ENCODE measurements at regions not wholly inside any gene's neighbourhood (a gene's known extent, or its start where the extent isn't known, plus 50 kb on each side); places are given as distances from the start of the nearest gene placed in this dataset.

DNA sequence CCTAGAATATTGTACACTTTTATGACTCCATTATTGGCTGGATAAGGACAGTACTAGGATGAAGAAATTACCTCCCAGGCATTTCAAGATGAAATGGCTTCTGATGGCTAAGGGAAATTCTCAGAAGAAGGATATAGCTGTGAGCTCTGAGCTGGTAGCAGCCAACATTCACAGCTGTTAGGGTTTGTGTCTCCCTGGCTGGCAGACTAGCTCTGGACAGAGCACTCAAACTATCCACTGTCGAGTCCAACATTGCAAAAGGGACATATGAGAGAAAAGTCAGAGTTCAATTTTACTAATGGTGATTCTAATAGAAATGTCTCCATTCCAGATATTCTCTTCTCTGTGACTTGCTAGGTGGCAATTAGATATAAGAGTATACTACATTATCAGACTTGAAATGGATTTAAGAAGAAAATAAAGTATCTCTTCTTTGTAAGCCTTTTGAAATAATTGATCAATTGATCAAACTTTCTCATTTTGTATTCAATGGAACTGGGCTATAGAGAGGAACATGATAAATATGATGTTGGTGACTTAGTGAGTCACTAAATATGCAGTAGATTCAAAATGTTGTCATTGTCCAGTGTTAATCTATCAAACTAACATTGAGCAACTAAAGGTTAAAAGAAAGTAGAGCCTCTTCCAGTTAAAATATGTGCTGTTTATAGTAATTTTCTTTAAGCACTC, 1920.3 kb downstream of the SUCLG1 start:
- no peak for DNase-seq

DNA sequence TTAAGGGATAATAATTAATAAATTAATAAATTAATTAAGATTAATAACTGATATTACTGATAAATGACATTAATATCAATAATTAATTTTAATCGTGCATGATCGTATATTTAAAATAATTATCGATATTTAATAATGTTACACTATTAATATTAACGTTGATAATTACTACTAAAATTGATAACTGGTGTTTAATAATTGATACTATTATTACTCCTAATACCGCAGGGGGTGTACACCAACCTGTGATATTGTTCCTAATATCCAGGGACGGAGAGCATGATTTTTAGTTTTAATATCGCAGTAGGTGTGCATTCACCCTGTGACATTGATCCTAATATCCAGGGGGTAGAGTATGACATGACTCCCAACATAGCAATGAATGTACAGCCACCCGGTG, 1930.8 kb downstream of the SUCLG1 start:
- no peak for DNase-seq

DNA sequence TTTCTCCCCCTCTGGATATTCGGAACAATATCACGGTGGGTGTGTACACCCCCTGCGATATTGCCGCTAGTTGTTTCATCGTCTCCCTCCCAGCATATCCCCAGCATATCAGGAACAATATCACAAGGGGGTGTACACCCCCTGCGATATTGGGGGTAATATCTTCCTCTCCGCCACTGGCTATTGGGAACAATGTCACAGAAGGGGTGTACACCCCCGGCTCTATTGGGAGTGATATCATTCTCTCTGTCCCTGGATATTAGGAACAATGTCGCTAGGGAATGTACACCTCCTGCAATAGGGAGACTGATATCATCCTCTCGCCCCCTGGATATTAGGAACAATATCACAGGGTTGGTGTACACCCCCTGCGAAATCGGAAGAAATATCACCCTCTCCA, 1932.0 kb downstream of the SUCLG1 start:
- DNase-seq, result no peak

DNA sequence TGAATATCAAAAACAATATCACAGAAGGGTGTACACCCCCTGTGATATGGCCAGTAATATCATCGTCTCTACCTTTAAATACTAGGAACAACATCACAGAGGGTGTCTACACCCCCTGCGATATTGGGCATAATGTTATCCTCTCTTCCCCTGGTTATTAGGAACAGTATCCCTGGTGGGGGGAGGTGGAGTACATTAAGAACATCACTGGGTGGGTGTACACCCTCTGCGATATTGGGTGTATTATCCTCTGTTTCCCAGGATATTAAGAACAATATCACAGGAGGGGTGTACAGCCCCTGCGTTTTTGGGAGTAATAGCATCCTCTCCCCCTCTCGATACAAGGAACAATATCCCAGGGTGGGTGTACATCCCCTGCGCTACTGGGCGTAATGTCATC, 1932.8 kb downstream of the SUCLG1 start:
- DNase-seq, result no peak

DNA sequence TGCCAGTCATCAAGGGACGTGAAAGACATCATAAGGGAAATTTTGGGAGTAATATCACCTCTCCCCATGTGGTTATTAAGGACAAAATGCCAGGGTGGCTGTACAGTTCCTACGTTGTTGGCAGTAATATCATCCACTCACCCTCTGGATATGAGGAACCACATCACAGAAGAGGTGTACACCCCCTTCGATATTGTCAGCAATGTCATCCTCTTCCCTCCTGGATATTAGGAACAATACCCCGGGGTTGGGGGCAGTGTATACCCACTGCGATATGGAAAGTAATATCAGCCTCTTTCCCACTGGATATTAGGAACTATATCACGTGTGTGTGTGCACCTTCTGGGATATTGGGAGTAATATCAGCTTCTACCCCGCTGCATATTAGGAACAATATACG, 1933.3 kb downstream of the SUCLG1 start:
- no peak for DNase-seq

DNA sequence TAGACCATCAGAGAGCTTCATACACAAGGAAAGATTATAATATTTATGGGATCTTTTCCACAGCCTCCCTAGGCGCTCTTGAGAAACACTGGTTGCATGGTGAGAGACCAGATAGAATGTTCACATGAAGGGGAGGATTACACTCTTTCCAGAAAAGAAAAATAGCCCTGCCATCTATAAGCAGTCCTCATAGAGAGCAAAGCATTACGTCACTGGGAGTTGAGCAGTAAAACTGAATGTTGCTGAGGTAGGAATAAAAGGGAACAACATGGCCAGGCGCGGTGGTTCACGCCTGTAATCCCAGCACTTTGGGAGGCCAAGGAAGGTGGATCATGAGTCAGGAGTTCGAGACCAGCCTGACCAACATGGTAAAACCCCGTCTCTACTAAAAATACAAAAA, 1934.3 kb downstream of the SUCLG1 start:
- no peak for DNase-seq

DNA sequence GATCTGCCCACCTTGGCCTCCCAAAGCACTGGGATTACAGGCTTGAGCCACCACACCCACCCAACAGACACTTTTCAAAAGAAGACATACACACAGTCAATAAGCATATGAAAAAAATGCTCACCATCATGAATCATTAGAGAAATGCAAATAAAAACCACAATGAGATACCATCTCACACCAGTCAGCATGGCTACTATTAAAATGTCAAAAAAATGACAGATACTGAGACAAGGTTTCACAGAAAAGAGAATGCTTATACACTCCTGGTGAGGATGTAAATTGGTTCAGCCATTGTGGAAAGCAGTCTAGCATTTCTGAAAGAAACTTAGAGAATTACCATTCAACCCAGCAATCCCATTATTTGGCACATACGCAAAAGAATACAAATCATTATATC, 1947.2 kb downstream of the SUCLG1 start:
- no peak for DNase-seq

DNA sequence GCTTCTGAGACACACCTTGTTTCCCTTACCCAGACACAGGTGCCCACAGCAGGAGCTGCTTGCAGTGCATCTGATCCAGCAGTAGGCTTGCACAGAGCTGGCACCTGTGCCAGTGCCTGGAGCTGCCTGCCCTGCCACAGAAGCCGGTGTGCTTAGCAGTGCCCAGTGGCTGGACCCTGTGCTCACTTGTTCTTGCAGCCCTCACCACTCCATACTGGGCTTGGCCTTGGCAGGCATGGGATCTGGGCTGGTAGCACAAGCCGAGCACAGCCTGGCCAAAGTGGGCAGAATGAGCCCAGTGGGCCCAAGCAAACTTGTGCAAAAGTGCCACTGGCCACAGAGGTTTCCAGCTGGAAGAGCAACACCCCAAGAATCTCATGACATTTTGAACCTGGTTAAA, 1950.4 kb downstream of the SUCLG1 start:
- no peak for DNase-seq

DNA sequence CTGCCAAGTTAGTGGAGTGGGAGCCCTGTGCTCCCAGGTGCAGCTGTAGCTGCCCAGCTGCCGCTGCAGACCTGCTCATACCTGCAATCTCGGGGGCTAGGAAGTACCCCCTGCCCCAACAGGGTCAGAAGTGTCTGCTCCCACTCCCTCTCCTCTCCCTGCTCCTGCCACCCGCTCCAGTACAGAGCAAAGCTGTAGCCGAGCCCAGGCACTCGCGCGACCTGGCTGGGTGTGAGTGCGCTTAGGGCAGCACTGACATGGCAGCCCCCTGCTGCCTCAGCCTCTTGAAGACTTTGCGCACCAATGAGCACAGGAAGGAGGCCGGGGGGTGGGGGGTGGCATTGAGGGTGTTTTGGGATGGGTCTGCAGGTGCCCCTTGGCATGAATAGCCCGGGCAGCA, 1951.4 kb downstream of the SUCLG1 start:
- no peak for DNase-seq

DNA sequence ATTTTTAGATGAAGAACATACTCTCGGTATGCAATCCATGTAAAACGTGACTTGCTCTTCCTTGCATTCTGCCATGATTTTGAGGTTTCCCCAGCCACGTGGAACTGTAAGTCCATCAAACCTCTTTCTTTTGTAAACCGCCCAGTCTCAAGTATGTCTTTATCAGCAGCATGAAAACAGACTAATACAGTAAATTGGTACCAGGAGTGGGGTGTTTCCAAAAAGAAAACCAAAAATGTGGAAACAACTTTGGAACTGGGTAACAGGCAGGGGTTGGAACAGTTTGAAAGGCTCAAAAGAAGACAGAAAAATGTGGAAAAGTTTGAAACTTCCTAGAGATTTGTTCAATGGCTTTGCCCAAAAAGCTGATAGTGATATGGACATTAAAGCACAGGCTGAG, 1957.9 kb downstream of the SUCLG1 start:
- no peak for DNase-seq

DNA sequence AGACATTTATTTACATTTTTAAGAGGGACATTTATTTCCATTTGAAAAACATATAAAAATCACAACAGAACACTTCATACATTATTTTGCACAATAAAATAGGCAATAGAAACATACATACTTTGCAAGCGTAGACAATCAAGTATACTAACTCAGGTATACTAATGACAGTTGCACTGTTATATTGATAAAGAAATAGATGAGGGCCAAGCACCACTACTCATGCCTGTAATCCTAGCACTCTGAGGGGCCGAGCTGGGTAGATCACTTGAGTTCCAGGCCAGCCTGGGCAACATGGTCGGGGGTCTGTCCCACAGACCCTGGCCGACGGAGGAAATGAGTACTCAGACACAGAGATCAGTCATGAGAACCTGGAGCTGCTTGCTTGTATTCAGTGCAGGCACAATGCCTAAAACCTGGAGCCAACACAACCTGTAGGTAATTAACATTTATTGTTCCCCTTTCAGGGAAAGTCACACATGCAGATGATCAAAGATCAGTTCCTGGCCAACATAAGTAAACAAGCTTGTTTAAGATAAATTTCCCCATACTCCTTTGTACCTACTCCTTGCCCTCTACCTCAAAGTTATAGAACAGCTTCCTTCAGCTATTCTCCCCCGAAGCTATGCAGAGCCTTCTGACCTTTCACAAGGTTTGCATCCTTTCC, 1960.2 kb downstream of the SUCLG1 start:
- DNase-seq, result no peak

DNA sequence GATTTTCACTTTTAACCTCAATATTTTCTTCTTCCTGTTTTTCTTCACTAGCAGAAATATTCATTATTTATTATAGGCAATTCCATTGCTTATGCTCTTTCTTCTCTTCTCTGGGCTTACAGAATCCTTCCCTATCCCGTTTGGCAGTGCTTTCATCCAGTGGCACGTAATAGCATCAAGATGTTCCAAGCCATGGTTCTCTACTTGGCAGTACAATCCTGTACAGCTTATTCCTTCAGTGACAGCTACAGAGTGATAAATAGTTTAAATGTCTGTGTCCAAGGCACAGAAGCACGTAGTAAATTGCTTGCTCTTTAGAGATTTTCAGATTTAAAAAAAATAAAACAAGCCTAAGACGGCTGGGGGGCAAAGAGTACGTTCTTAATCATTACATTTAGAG, 1964.3 kb downstream of the SUCLG1 start:
- DNase-seq, result no peak

DNA sequence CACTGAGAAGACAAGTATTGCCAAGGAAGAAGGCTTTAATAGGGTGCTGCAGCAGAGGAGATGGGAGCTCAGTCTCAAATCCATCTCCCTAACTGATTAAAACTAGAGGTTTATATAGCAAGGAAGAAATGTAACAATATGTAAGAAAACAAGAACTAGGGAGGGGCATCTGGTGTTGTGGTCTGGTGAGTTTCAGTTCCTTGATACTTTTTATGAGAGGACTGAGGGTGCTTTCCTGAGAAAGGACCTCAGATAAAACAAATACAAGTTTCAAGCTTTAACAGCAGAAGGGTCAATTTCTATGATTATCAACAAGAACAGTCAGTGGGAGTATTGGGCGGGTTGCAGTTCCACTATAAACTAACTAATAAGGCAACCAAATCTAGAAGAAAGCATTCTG, 1967.5 kb downstream of the SUCLG1 start:
- no peak for DNase-seq

DNA sequence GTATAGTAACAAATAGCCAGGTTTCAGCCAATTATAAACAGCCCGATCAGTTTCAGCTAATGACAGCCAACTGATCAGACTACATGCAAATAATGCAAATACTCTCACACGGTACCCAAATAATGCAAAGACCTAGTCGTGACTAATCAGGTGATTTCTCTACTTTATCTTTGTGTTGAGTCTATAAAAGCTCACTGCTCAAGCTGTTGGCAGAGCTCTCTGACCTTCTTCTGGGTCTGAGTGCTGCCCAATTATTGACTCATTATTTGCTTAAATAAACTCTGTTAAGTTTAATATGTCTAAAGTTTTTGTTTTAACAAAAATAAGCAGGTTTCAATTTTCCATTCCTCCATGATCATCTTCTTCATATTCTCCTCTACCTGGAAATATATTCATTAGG, 1971.7 kb downstream of the SUCLG1 start:
- no peak for DNase-seq

DNA sequence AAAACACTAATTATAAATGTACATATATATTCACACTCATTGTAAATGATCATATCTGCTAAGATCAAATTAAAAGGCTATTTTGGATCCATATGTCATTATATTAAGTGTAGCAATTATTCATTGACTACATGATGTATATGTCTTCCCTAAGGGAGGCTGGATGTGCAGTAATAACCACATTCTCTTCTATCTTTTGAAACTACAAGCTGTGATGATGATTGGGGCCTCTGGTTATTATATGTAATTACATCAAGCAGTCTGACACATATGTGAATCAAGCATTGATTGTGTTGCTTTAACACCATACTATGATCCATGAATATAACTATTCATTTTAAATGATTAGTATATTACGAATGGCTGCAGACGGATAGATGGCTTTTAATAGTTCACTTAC, 1973.4 kb downstream of the SUCLG1 start:
- no peak for DNase-seq

DNA sequence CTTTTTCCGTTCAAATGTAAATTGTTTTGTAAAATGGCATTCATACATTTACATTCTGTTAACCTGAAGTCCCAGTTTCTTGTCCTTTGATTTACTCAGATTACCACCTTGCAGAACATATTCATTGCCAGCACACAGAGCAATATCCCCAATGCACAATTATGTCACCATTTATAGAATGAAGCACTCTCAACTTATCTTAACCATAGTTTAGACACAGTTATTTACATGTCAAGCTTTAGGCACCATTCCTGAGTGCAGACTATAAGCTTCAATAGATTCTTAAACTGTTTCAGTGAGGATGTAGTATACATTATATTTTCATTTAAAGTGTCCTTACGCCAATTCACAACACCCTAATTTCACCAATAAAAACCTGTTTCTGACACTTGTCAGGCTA, 1977.9 kb downstream of the SUCLG1 start:
- DNase-seq, result no peak

DNA sequence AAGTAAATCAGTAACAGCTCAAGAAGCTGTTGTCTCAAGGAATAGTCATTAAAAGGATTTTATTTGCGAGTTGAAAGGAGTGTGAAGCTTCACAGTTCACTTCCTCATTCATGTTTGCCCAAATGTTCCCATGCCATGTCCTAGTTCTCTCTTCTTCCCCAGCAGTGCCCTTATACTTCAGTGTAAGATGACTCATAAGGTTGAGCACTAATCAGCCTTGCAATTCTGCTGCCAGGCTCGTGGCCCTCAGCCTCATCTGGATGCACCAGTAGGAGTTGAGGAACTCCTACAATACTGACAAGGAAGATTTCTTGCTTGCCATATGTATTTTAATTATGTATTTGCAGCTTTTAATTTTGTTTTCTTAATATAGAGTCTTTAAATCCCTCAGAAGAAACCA, 1980.4 kb downstream of the SUCLG1 start:
- DNase-seq, result no peak

DNA sequence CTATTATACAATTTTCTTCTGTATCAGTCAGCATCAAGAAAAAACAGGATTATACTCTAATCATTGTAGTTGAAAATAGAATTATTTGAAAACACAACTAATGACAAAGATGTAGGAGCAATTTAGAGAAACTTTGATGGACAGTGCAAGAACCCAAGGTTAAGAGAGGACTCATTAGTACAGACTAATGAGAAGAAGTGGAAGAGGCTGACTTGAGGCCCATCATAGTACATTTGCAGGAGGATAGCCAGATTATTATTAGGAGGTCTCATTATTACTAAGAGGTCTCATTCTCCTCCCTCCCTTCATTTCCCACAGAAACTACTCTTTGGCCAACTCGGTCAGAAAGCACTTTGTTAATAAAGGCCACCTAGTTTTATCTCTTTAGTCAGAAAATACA, 1983.0 kb downstream of the SUCLG1 start:
- DNase-seq, result no peak

DNA sequence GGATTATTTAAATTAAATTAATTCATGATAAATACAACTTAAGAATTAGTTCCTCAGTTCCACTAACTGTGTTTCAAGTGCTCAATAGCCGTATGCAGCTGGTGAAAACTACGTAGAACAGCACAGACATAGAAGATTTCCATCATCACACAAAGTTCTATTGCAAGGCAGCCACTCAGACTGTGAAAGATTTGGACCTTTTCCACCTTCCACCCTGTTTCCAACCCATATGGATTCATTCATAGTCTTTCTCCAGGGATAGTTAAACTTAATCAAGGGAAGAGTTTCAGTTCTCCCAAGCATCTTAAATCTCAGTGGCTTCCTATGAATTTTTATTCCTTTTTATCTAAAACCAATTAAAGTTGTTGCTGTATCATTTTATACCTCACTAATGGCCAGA, 2030.8 kb downstream of the SUCLG1 start:
- DNase-seq, result no peak

DNA sequence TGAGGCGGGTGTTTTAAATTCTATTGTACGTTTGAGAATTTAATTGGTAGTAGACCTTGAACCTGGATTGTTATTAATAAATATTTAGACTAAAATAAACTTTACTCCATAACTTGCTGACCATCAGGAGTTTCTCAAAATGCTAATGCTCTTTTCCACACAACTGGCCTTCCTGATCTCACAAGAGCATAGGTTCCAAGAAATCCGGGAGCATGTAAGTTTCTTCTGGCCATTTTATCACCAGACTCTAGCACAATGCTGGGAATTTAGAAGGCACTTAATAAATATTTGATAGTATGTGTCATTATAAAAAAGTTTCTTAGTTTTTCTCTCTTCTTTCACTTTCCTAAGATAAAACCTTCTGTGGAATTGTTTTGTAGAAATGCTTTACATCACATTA, 2047.1 kb downstream of the SUCLG1 start:
- DNase-seq, result no peak

DNA sequence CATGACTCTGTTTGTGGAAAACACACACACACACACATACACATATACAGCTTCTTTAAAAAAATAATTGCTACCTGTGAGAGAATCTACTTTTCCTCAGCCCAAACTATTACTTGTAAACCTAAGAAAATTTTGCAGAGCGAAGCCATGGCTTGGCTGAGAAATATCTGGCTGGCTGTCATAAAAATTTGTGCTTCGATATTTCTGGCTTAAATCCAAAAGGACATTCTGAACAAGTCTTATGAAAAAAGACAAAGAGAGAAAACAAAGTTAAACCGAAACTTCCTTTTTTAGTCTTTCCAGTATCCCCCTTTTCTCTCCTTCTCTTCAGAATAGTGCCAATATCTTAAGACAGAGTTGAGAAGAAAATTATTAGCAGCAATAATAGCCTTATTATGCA, 2048.0 kb downstream of the SUCLG1 start:
- DNase-seq, result no peak

DNA sequence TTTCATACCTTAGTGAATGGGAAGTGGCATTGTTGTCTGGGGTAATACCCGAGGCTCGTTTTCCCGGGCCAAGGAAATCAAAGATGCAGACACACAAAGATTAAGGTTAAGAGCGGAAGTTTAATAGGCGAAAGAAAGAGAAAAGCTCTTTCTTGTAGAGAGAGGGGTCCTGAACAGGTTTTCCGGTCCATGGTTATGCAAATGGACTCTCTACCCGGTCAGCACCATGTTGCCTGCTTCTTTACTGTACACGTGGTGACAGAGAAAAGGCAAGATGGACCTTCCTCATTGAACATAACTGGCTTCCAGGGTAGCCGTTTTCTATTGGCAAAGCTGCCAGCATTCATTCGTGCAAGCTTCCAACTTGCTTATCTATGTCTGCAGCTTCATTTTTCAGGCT, 2063.5 kb downstream of the SUCLG1 start:
- no peak for DNase-seq

DNA sequence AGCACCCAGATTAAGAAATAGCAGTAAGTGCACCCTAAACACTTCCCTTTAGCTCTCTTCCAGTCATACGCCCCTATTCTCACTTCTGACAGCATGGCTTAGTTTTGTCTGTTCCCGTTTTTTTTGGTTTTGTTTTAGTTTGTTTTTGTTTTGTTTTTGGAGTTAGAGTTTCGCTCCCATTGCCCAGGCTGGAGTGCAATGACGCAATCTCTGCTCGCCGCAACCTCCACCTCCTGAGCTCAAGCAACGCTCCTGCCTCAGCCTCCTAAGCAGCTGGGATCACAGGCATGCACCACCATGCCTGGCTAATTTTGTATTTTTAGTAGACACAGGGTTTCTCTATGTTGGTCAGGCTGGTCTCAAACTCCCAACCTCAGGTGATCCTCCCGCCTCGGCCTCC, 2067.7 kb downstream of the SUCLG1 start:
- DNase-seq, result no peak

DNA sequence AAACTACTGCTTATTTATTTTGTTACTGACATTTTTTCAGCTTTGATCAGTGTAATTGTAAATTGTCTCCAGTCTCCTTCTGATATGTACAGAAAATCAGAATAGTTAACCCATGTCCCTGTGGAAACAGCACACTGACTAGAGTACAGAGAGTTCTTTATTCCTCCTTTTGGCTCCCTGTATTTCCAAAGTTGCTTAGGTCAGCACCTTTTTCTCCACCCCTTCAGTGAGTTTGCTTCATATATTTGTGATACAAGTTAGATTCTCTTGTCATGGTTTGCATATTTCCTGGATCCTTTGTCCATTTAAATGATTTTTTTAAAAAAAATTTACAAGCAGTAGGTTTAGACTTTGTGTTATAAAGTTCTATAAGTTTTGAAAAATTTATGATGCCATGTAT, 2051.1 kb upstream of the LRRTM1 start:
- no peak for DNase-seq

DNA sequence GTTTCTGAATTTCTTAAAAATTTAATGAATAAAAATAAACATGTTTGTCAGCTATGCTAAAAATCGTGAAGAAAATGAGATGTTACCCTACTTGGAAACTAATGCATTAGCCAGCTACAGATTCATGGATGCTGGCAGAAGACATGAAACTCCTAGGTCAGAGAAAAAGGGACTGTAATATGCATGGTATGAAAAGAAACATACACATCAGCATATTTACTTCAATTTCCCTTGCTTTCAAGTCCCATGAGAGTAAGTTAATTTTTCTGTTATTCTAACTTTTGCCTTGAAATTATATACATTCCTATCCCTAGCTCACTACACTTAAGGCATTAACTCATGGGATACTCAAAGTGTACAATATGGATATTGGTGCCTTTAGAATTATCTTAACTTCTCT, 2041.4 kb upstream of the LRRTM1 start:
- DNase-seq, result no peak
